ENCODE measurements at regions not wholly inside any gene's neighbourhood (a gene's known extent, or its start where the extent isn't known, plus 50 kb on each side); places are given as distances from the start of the nearest gene placed in this dataset.

- no peaks in the 10 kb centered on the region for H3K4me1 ChIP-seq (ENCODE audit: low read depth)
- no peaks in the 10 kb centered on the region for H3K27me3 ChIP-seq
These were observed 479.6 kb downstream of the ACTL7B start for GRCh38 chr9:108376140-108376539.

GRCh38 chr9:108374626-108375025 is 481.2 kb downstream of the ACTL7B start:
- H3K4me1 ChIP-seq (ENCODE audit: low read depth): no peaks in the 10 kb centered on the region
- H3K27ac ChIP-seq: no peak overlapping the region
- DNase-seq (ENCODE audit: low read depth in 1 of 2, low spot score in 1 of 2): no peak
- no peak for TF ChIP-seq CTCF (IDR thresholded peaks at IDR 0.05; ENCODE audit: low read depth, low read length)
- H3K27me3 ChIP-seq: no peaks in the 10 kb centered on the region
- no peaks in the 10 kb centered on the region for H3K9me3 ChIP-seq (ENCODE audit: low read depth)
- H3K4me3 ChIP-seq: no peak overlapping the region
- no peaks in the 10 kb centered on the region for H3K36me3 ChIP-seq

More at GRCh38 chr9:108376140-108376539, 479.6 kb downstream of the ACTL7B start:
- no peak for TF ChIP-seq CTCF (IDR thresholded peaks at IDR 0.05; ENCODE audit: low read depth, low read length)
- H3K4me3 ChIP-seq: no peak overlapping the region
- DNase-seq (ENCODE audit: low read depth in 1 of 2, low spot score in 1 of 2): no peak
- H3K27ac ChIP-seq: no peak overlapping the region
- H3K36me3 ChIP-seq: no peaks in the 10 kb centered on the region
- no peaks in the 10 kb centered on the region for H3K9me3 ChIP-seq (ENCODE audit: low read depth)

GRCh38 chr9:108367188-108367587 is 488.6 kb downstream of the ACTL7B start:
- H3K27ac ChIP-seq: no peak overlapping the region
- H3K36me3 ChIP-seq: no peaks in the 10 kb centered on the region
- DNase-seq (ENCODE audit: low read depth in 1 of 2, low spot score in 1 of 2): no peak
- H3K27me3 ChIP-seq: no peaks in the 10 kb centered on the region
- H3K4me1 ChIP-seq (ENCODE audit: low read depth): no peaks in the 10 kb centered on the region
- H3K9me3 ChIP-seq (ENCODE audit: low read depth): no peaks in the 10 kb centered on the region
- no peak overlapping the region for H3K4me3 ChIP-seq
- no peak for TF ChIP-seq CTCF (IDR thresholded peaks at IDR 0.05; ENCODE audit: low read depth, low read length)

- no peak overlapping the region for H3K27ac ChIP-seq
- no peak for DNase-seq (ENCODE audit: low read depth in 1 of 2, low spot score in 1 of 2)
- H3K4me3 ChIP-seq: no peak overlapping the region
- H3K4me1 ChIP-seq (ENCODE audit: low read depth): no peaks in the 10 kb centered on the region
- TF ChIP-seq CTCF (IDR thresholded peaks at IDR 0.05; ENCODE audit: low read depth, low read length): no peak
- no peaks in the 10 kb centered on the region for H3K27me3 ChIP-seq
- no peaks in the 10 kb centered on the region for H3K9me3 ChIP-seq (ENCODE audit: low read depth)
- H3K36me3 ChIP-seq: no peaks in the 10 kb centered on the region
These were observed 492.5 kb downstream of the ACTL7B start for GRCh38 chr9:108363311-108363710.

- no peaks in the 10 kb centered on the region for H3K27me3 ChIP-seq
These were observed 495.5 kb downstream of the ACTL7B start for GRCh38 chr9:108360304-108360703.

More at GRCh38 chr9:108360304-108360703, 495.5 kb downstream of the ACTL7B start:
- H3K9me3 ChIP-seq (ENCODE audit: low read depth): no peaks in the 10 kb centered on the region
- TF ChIP-seq CTCF (IDR thresholded peaks at IDR 0.05; ENCODE audit: low read depth, low read length): no peak
- no peak overlapping the region for H3K27ac ChIP-seq
- no peak overlapping the region for H3K4me3 ChIP-seq
- H3K36me3 ChIP-seq: no peaks in the 10 kb centered on the region
- DNase-seq (ENCODE audit: low read depth in 1 of 2, low spot score in 1 of 2): no peak
- no peaks in the 10 kb centered on the region for H3K4me1 ChIP-seq (ENCODE audit: low read depth)
